Mesothelial cell of epicardium (in vitro differentiated cells): ENCODE measurements at regions not wholly inside any gene's neighbourhood (a gene's known extent, or its start where the extent isn't known, plus 50 kb on each side); places are given as distances from the start of the nearest gene placed in this dataset.
A peak's percentile ranks its signal among the peaks of the same experiment; 100 is the strongest.

ENCODE experiments used
- DNase-seq, 2 experiments: peaks; one replicate each; pipeline ENCODE4 v3.0.0; 2021; ENCODE audit warnings: low spot score in 2 of 2; ENCODE audit not compliant: unreplicated experiment in 2 of 2
- H3K27ac Mint-ChIP-seq: 2 replicates; pipeline ENCODE4 v1.8.0; 2021; ENCODE audit warnings: mixed read lengths
- H3K27me3 Mint-ChIP-seq: 2 replicates; pipeline ENCODE4 v1.8.0; 2021; ENCODE audit warnings: low read depth, mixed read lengths
- H3K36me3 Mint-ChIP-seq: 2 replicates; pipeline ENCODE4 v1.8.0; 2021; ENCODE audit warnings: mixed read lengths
- H3K4me1 Mint-ChIP-seq: 2 replicates; pipeline ENCODE4 v1.8.0; 2021; ENCODE audit warnings: mixed read lengths
- H3K4me3 Mint-ChIP-seq: 2 replicates; pipeline ENCODE4 v1.8.0; 2021; ENCODE audit warnings: mild to moderate bottlenecking, moderate library complexity, mixed read lengths
- H3K9me3 Mint-ChIP-seq: 2 replicates; pipeline ENCODE4 v1.8.0; 2021; ENCODE audit warnings: mixed read lengths
- CTCF ChIP-seq: fragments of 200-600 bp; sonication (generic); IDR thresholded peaks from one replicate; pipeline ENCODE4 v1.5.0; 2021; ENCODE audit warnings: antibody characterized with exemption; ENCODE audit not compliant: unreplicated experiment

- DNase-seq: no peak
- no peak overlapping the region for H3K27ac Mint-ChIP-seq
- no peaks in the 10 kb centered on the region for H3K36me3 Mint-ChIP-seq
- no peak overlapping the region for H3K4me3 Mint-ChIP-seq
- H3K4me1 Mint-ChIP-seq: no peaks in the 10 kb centered on the region
- peaks cover 45% of the 10 kb centered on the region for H3K9me3 Mint-ChIP-seq
- no peak for TF ChIP-seq CTCF
- H3K27me3 Mint-ChIP-seq: no peaks in the 10 kb centered on the region
These were observed 372.2 kb downstream of the GRXCR1 start for GRCh38 chr4:43264730-43265129.

- Mint-ChIP-seq H3K27me3 (peaks cover 4% of the 10 kb centered on the region), H3K4me3 (no peak overlapping the region), H3K36me3 (no peaks in the 10 kb centered on the region), H3K27ac (no peak overlapping the region), H3K4me1 (peaks cover 13% of the 10 kb centered on the region), H3K9me3 (peaks cover 15% of the 10 kb centered on the region)
- DNase-seq: no peak
- no peak for TF ChIP-seq CTCF
These were observed 379.4 kb downstream of the GRXCR1 start for GRCh38 chr4:43271946-43272345.

- Mint-ChIP-seq H3K4me1 (peaks cover 15% of the 10 kb centered on the region), H3K27me3 (peaks cover 8% of the 10 kb centered on the region), H3K4me3 (no peak overlapping the region), H3K27ac (no peak overlapping the region), H3K9me3 (peaks cover 4% of the 10 kb centered on the region), H3K36me3 (no peaks in the 10 kb centered on the region)
- no peak for TF ChIP-seq CTCF
- DNase-seq: no peak
These were observed 381.9 kb downstream of the GRXCR1 start for GRCh38 chr4:43274376-43274775.

- H3K27ac Mint-ChIP-seq: no peak overlapping the region
- H3K27me3 Mint-ChIP-seq: peaks cover 14% of the 10 kb centered on the region
- peaks cover 4% of the 10 kb centered on the region for H3K9me3 Mint-ChIP-seq
- no peak overlapping the region for H3K4me3 Mint-ChIP-seq
- peaks cover 15% of the 10 kb centered on the region for H3K4me1 Mint-ChIP-seq
- no peak for TF ChIP-seq CTCF
- no peak for DNase-seq
- no peaks in the 10 kb centered on the region for H3K36me3 Mint-ChIP-seq
These were observed 383.3 kb downstream of the GRXCR1 start for GRCh38 chr4:43275779-43276178.

DNA sequence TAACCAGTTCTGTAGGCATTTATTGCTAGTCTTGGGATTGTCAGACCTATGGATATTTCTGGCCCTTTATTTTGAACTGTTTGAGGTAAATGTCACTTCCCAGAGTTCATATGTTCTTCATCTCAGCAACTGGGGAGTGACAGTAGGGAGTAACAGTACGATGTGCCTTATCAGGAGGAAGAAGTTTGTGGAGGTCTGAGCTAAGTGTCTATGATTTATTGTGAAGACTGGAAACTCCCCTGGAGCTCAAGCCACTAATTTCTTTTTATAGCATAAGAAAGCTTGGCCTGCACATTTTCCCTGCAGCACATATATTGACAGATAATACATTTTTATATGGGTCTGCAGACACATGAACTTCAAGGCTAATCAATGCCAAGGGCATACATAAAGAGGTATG is 383.8 kb downstream of the GRXCR1 start:
- Mint-ChIP-seq H3K4me3 (no peak overlapping the region), H3K27me3 (peaks cover 17% of the 10 kb centered on the region), H3K4me1 (peaks cover 15% of the 10 kb centered on the region), H3K27ac (peak overlapping the region; percentile 60), H3K36me3 (no peaks in the 10 kb centered on the region), H3K9me3 (peaks cover 4% of the 10 kb centered on the region)
- TF ChIP-seq CTCF: no peak
- no peak for DNase-seq

DNA sequence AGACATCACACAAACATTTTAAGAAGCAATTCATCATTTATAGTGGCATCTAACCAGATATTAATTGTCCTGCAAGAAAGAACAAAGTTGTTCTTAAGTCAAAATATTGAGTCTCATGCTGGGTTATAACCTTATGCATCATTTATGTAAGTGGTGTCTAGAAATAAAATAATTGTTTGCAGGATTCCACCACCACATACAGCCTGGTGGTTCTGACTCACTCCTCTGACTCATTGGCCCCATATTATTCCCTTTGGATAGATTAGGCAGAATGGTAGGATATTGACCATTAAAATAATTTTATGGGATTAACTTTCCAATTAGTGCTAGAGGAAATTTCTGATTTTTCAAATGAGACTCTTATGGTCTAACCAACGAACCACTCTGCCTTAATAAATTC is 384.5 kb downstream of the GRXCR1 start:
- no peak for TF ChIP-seq CTCF
- no peak for DNase-seq
- Mint-ChIP-seq H3K4me3 (no peak overlapping the region), H3K27me3 (peaks cover 19% of the 10 kb centered on the region), H3K27ac (peak overlapping the region; percentile 41), H3K4me1 (peaks cover 15% of the 10 kb centered on the region), H3K36me3 (no peaks in the 10 kb centered on the region), H3K9me3 (peaks cover 4% of the 10 kb centered on the region)
